Astrocyte (in vitro differentiated cells and primary cell): ENCODE measurements at regions not wholly inside any gene's neighbourhood (a gene's known extent, or its start where the extent isn't known, plus 50 kb on each side); places are given as distances from the start of the nearest gene placed in this dataset.

ENCODE experiments used
- CTCF ChIP-seq: IDR thresholded peaks from 2 replicates; pipeline ENCODE4 v1.5.1; 2011; ENCODE audit warnings: low read depth, mild to moderate bottlenecking, inconsistent platforms, low read length, moderate library complexity; ENCODE audit not compliant: insufficient read depth
- EZH2 ChIP-seq: IDR thresholded peaks from 2 replicates; pipeline ENCODE4 v1.6.1; 2012; ENCODE audit warnings: mild to moderate bottlenecking, low read length, inconsistent platforms; ENCODE audit not compliant: insufficient read depth

DNA sequence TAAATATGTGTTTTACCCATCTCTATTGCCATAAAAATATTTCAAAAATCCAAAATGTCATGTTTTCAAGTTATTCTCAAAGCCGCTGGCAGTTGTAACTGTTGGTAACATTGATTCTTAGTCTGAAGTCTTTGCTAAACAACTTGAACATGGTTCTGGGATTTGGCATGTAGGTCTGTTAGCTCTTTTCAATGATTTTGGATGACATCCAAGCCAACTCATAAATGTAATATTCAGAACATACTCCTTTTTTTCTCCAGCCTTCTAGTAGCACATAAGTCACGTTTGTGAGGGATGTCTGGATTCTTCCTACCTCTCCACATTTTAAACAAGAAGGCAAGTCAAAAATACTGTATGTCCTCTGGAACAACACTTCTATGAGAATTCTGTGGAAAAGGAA lies 305.3 kb downstream of the PRR32 start:
- TF ChIP-seq CTCF (no peak), EZH2 (no peak)
